ENCODE measurements at regions not wholly inside any gene's neighbourhood (a gene's known extent, or its start where the extent isn't known, plus 50 kb on each side); places are given as distances from the start of the nearest gene placed in this dataset.
"Not testable (repeated sequence)": the region's sequence is repeated elsewhere in the genome, so short reads cannot be mapped to it uniquely, and the experiment has no call there.

GRCh38 chr5:34436761-34437501 lies 219.2 kb upstream of the RAI14 start:
- intact Hi-C loops (cut with micrococcal nuclease), result no loop called here

DNA sequence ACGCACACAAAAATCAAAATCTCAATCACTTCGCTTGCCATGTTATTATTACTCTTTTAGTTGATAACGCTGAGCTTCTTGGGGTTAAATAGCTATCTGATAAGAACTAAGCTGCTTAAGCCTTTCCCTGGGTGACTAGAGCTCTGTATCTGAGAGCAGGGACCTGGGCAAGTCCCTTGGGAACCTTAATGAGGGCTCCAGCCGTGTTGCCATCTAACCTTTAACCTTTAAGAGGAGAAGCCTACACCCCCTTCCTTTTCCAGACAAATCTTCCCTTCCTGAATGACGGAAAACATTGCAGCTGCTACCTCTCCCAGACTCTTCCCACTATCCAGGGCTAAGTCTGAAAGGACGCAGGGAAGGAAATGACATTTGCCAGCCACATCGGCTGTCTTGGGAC lies 216.5 kb upstream of the RAI14 start:
- intact Hi-C loops (cut with micrococcal nuclease), result no loop called here

DNA sequence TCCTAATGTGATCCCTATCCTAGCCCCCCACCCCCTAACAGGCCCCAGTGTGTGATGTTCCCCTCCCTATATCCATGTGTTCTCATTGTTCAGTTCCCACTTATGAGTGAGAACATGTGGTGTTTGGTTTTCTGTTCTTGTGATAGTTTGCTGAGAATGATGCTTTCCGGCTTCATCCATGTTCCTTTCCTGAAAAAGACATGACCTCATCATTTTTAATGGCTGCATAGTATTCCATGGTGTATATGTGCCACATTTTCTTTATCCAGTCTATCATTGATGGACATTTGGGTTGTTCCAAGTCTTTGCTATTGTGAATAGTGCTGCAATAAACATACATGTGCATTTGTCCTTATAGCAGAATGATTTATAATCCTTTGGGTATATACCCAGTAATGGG lies 214.4 kb upstream of the RAI14 start:
- intact Hi-C loops (cut with micrococcal nuclease), result not testable (repeated sequence)

- intact Hi-C loops (cut with micrococcal nuclease), result no loop called here
Measured at GRCh38 chr5:34447424-34447823, 208.7 kb upstream of the RAI14 start.

- intact Hi-C loops (cut with micrococcal nuclease), result no loop called here
Measured at GRCh38 chr5:34449639-34450038, 206.5 kb upstream of the RAI14 start.

DNA sequence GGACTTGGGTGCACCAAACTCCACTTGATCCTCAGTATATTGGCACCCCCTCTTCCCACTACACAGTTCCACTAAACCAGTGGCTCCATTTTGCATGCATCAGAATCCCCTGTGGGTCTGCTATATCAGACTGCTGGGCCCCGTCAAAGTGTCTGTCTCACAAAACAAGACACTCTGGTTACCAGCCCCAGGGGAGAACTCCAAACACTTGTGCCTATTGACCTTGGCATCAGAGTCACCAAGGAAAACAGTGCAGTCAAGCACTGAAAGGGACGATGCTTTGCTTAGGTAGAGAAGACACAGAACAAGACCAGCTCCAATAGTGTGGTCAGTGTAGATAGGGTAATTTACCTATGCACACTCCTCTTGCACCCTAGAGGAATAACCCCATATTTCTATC lies 205.8 kb upstream of the RAI14 start:
- intact Hi-C loops (cut with micrococcal nuclease), result no loop called here

DNA sequence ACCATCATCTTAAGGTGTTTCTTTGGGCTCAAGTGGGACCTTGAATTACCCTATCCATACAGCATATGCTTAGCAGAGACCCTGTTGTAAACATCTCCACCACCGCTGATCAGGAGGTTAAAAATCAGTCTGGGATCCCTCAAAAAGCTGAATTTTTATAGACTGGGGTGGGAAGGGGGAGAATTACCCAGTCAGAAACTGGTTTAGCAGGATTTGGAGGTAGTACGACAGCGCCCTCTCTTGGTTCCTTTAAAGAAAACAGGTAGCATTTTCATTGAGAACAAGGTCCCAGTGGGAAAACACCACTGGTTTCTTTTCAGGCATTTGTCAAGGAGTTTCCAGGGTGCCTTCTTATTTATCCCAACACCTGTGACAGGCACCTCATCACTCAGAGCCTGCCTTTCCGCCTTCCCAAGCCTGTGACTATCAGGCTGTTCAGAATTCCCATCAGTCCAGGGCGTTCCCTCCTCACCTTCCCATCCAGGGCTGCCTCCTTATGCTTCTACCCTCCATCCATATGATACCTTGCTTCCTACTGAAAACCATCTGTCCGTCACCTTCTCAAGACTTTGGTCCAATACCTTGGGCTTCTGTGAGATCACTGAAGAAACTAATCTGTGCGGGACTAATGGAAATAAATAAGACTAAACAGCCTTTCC lies 203.8 kb upstream of the RAI14 start:
- intact Hi-C loops (cut with micrococcal nuclease), result no loop called here

DNA sequence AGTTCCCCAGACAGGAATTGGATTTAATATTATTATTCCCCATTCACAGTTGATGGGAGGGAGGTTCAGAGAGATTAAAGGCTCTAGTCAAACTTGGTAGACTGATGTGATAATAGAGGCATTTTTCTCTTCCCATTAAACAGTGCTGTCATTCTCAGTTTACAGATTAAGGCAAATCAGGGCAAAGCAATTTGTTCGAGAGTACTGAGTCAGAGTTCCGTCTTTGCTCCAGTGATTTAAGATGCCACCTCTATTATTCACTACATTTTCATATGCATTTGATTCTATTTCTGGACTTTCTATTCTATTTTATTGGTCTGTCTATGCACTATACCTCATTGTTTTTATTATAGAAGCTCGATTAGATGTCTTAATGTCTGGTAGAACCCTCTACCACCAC lies 201.0 kb upstream of the RAI14 start:
- intact Hi-C loops (cut with micrococcal nuclease), result no loop called here

GRCh38 chr5:34459908-34460307 lies 196.2 kb upstream of the RAI14 start:
- intact Hi-C loops (cut with micrococcal nuclease), result loop anchor here (10.0 kb wide), 1 partner anchor 465 kb away; no protein-coding TSS in a partner anchor

- intact Hi-C loops (cut with micrococcal nuclease), result loop anchor here (10.0 kb wide), 1 partner anchor 466 kb away; no protein-coding TSS in a partner anchor
Measured at GRCh38 chr5:34460496-34460895, 195.6 kb upstream of the RAI14 start.

DNA sequence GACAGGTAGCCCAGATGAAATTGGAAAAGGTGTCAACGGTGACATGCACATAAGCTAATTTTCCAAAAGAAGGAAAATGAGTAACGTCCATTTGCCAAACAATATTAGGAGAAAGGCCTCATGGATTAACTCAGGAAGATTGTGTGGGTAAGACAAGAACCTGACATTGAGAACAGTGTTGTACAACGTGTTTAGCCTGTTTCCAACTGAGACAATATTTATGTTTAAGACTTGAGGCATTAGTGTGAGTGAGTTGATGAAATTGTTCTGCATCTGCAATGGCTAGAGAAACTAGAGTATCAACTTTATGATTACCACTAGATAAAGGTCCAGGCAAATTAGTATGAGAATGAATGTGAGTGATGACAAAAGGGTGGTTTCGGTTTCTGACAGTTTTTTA lies 191.3 kb upstream of the RAI14 start:
- intact Hi-C loops (cut with micrococcal nuclease), result loop anchor here (10.0 kb wide), 1 partner anchor 470 kb away; no protein-coding TSS in a partner anchor

DNA sequence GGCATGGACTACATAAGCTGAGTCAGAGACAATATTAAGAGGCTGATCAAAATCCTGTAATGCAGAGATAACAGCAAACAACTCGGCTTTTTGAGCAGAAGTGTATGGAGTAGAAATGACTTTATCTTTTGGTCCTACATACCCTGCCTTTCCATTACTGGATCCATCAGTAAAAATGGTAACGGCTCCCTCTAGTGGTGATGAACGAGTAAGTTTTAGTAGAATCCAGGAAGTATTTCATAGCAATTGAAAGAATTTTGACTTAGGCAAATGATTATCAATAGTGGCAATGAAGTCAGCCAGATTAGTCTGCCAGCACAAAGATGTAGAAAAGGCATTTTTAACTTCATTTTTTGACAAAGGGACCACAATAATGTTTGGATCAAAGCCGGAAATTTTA lies 190.8 kb upstream of the RAI14 start:
- intact Hi-C loops (cut with micrococcal nuclease), result loop anchor here (10.0 kb wide), 1 partner anchor 470 kb away; no protein-coding TSS in a partner anchor

- intact Hi-C loops (cut with micrococcal nuclease), result loop anchor here (10.0 kb wide), 1 partner anchor 472 kb away; no protein-coding TSS in a partner anchor
Measured at GRCh38 chr5:34466519-34467388, 189.4 kb upstream of the RAI14 start.

- intact Hi-C loops (cut with micrococcal nuclease), result loop anchor here (10.0 kb wide), 1 partner anchor 473 kb away; no protein-coding TSS in a partner anchor
Measured at GRCh38 chr5:34467436-34467835, 188.7 kb upstream of the RAI14 start.

- intact Hi-C loops (cut with micrococcal nuclease), result loop anchor here (10.0 kb wide), 1 partner anchor 473 kb away; no protein-coding TSS in a partner anchor
Measured at GRCh38 chr5:34467984-34468383, 188.1 kb upstream of the RAI14 start.

DNA sequence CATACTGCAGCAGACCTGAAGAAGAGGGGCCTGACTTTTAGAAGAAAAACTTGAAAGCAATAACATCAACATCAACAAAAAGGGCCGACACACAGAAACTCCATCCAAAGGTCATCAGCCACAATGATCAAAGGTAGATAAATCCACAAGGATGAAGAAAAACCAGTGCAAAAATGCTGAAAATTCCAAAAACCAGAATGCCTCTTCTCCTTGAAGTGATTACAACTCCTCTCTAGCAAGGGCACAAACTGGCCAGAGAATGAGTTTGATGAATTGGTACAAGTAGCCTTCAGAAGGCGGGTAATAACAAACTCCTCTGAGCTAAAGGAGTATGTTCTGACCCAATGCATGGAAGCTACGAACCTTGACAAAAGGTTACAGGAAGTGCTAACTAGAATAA lies 186.2 kb upstream of the RAI14 start:
- intact Hi-C loops (cut with micrococcal nuclease), result loop anchor here (10.0 kb wide), 1 partner anchor 475 kb away; no protein-coding TSS in a partner anchor

DNA sequence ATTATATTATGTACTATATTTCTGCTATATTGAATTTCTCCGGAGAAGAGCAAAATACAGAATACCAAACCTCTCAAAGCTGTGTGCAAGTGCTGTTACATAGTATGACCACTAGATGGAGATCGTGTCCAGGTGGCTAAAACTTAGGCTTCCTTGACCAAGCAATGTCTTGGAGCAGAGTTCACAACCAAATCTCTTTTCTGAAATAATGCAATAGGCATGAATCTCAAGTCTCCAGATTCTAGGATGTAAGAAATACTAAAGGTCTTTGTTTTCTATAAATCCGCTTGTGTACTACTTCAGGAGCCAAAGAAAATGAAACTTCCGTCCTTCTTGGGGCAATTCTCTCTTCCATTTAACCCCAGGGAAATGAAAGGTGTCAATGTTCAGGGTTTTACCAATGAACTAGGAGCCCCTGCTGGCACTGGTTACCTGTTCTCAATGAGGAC lies 181.5 kb upstream of the RAI14 start:
- intact Hi-C loops (cut with micrococcal nuclease), result loop anchor here (1.0 kb wide), 3 partner anchors 12 to 529 kb away; no protein-coding TSS in a partner anchor

GRCh38 chr5:34475249-34475966 lies 180.7 kb upstream of the RAI14 start:
- intact Hi-C loops (cut with micrococcal nuclease), result no loop called here

DNA sequence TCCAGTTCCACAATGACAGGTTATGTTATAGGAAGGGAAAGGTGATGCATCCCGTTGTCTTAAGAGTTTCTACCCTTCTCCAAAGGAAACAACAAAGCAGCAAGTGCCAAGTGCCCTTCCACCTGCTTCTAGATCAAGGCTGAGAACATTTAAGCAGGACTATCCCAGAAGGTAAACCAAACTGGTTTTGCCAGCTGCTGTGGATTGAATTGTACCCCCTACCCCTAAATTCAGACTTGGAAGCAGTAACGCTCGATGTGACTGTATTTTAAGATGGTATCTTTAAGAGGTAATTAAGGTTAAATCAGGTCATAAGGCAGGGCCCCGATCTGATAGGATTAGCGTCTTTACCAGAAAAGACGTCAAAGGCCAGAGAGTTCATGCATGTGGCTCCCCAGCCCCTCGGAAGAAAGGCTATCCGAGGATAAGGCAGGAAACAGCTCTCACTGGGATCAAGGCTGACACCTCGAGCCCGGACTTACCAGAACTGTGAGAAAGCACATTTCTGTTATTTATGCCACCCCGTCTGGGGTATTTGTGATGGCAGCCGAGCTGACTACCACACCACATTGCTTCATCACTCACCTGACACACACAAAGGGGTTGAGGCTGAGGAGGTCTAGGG lies 179.1 kb upstream of the RAI14 start:
- intact Hi-C loops (cut with micrococcal nuclease), result no loop called here

DNA sequence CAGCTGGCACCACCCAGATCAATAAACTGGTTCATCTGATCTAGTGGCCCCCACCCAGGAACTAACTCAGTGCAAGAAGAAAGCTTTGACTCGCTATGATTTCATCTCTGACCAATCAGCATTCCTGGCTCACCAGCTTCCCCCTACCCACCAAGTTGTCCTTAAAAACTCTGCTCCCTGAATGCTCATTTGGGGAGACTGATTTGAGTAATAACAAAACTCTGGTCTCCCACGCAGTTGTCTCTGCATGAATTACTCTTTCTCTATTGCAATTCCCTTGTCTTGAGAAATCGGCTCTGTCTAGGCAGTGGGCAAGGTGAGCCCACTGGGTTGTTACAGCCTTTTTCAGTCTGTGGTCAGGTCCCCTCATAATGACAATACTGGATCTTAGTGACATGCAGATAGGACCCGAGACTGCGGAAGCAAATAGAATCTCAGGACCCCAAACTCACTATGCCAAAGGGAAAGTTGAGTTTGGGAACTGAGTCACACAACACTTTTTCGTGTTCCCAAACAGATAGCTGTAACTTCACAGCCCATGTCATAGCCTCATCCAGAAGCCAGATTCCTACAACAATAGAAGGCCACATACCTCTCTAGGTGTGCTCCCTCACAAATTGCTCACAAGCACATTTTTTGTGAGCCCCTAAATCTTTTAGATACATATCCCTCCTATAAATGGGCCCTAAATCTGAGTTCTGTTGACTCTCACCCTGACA lies 175.2 kb upstream of the RAI14 start:
- intact Hi-C loops (cut with micrococcal nuclease), result no loop called here
